Spinal cord (tissue), 9 donors: ENCODE measurements at regions not wholly inside any gene's neighbourhood (a gene's known extent, or its start where the extent isn't known, plus 50 kb on each side); places are given as distances from the start of the nearest gene placed in this dataset.

Experiments used
- DNase-seq, 6 donors: peaks; one replicate each; pipeline versions ENCODE4 v3.0.0 to v3.0.0-alpha.2; 2013 to 2015; ENCODE audit warnings: low spot score in 6 of 6, low read depth in 4 of 6
- H3K27ac ChIP-seq: one replicate; pipeline ENCODE4 v1.5.1; 2013; ENCODE audit warnings: low read depth, low read length, control low read depth
- H3K27me3 ChIP-seq: one replicate; pipeline ENCODE4 v1.6.1; 2013; ENCODE audit warnings: low read length; ENCODE audit not compliant: control insufficient read depth, insufficient read depth
- H3K36me3 ChIP-seq: one replicate; pipeline ENCODE4 v1.6.1; 2013; ENCODE audit warnings: low read length; ENCODE audit not compliant: control insufficient read depth, insufficient read depth
- H3K4me1 ChIP-seq: one replicate; pipeline ENCODE4 v1.6.1; 2013; ENCODE audit warnings: low read length; ENCODE audit not compliant: control insufficient read depth, insufficient read depth
- H3K4me3 ChIP-seq: one replicate; pipeline ENCODE4 v1.5.1; 2013; ENCODE audit warnings: low read depth, low read length, control low read depth
- H3K9me3 ChIP-seq: one replicate; pipeline ENCODE4 v1.6.1; 2013; ENCODE audit warnings: low read length; ENCODE audit not compliant: control insufficient read depth, insufficient read depth
- WGBS: methylation state at CpG from one replicate; pipeline ENCODE4 v1.1.5; 2013; ENCODE audit warnings: missing lambda C conversion rate; ENCODE audit not compliant: insufficient coverage; 5-methylcytosine and 5-hydroxymethylcytosine counted together
- donor health status: healthy.

DNA sequence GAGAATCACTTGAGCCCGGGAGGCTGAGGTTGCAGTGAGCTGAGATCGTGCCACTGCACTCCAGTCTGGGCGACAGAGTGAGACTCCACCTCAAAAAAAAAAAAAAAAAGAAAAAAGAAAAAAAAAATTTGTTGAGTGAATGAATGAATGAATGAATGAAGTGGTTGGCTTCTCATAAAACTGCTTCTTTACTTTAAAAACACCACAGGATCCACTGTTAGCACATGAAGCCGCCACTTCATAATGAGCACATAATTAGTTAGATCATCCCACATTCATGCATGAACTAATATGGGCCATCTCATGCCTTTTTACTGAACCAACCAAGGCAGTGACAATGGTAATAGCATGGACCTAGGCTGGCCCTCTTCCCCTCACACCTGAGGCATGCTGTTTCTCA lies 135.0 kb upstream of the XYLT1 start:
- DNase-seq = no peak
- no peaks in the 10 kb centered on the region for H3K27me3 ChIP-seq
- peaks cover 5% of the 10 kb centered on the region for H3K4me1 ChIP-seq
- H3K36me3 ChIP-seq = no peaks in the 10 kb centered on the region
- H3K27ac ChIP-seq = no peak overlapping the region
- H3K4me3 ChIP-seq = no peak overlapping the region
- WGBS = no CpG with 5 or more reads among the region's 4 CpGs
- no peaks in the 10 kb centered on the region for H3K9me3 ChIP-seq

DNA sequence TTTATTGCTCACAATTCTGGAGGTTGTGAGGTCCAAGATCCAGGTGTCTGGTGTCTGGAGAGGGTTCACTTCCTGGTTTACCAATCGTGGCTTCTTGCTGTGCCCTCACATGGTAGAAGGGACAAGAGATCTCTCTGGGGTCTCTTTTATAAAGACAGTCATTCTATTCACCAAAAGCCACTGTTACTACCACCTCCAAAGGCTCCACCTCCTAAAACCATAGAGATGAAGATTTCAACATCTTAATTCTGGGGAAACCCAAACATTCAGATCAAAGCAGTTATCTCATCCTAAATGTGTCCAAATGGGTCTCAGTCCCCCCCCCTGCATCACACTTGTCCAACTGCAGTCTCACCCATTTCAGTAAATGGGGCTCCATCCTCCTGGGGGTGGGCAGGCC lies 132.9 kb upstream of the XYLT1 start:
- no CpG with 5 or more reads among the region's 1 CpG for WGBS
- no peaks in the 10 kb centered on the region for H3K9me3 ChIP-seq
- H3K36me3 ChIP-seq = no peaks in the 10 kb centered on the region

DNA sequence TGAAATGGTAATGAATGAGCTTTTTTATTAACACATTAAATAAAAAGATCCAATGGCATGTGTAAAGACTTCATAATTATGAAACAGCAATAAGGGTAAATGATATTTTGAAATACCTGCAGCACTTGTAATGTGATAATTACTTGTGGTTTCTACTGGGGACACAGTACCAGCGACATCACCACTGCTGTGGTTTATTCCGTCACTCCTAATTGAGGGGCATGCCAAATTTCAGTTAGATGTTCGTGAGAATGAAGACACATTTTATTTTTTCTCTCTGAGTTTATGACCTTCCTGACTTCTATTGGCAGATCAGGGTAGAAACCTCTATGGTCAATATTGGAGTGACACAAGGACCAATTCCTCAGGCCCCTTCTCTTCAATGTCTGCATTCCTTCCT lies 131.9 kb upstream of the XYLT1 start:
- H3K4me3 ChIP-seq = no peak overlapping the region
- H3K27me3 ChIP-seq = no peaks in the 10 kb centered on the region
- no peaks in the 10 kb centered on the region for H3K9me3 ChIP-seq
- WGBS = 63% methylated on average over 2 of the region's 3 CpGs
- no peaks in the 10 kb centered on the region for H3K36me3 ChIP-seq
- DNase-seq = no peak
- H3K27ac ChIP-seq = no peak overlapping the region
- peaks cover 5% of the 10 kb centered on the region for H3K4me1 ChIP-seq

More for the DNA sequence above, 132.9 kb upstream of the XYLT1 start:
- DNase-seq = no peak
- Histone ChIP-seq H3K27ac (no peak overlapping the region), H3K4me3 (no peak overlapping the region), H3K4me1 (peaks cover 5% of the 10 kb centered on the region), H3K27me3 (no peaks in the 10 kb centered on the region)

DNA sequence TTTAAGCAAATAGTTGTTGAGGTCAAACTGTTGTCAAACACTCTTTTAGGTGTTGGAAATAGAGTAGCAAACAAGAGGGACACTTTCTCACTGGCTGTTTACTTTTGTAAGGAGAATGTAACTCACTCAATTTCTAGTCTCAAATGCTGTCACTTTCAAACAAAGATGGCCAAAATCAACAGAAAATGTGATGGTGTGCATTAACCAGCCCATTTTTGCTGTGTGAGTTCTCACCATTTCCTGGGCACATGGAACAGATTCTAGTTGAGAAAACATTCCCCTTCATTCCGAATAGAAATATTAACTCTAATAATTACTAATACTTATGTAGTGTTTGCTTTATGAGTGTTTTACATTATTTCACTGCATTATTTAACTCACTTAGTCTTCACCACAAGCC lies 128.2 kb upstream of the XYLT1 start:
- WGBS = no CpG with 5 or more reads among the region's 1 CpG
- Histone ChIP-seq H3K36me3 (no peaks in the 10 kb centered on the region), H3K9me3 (no peaks in the 10 kb centered on the region)

DNA sequence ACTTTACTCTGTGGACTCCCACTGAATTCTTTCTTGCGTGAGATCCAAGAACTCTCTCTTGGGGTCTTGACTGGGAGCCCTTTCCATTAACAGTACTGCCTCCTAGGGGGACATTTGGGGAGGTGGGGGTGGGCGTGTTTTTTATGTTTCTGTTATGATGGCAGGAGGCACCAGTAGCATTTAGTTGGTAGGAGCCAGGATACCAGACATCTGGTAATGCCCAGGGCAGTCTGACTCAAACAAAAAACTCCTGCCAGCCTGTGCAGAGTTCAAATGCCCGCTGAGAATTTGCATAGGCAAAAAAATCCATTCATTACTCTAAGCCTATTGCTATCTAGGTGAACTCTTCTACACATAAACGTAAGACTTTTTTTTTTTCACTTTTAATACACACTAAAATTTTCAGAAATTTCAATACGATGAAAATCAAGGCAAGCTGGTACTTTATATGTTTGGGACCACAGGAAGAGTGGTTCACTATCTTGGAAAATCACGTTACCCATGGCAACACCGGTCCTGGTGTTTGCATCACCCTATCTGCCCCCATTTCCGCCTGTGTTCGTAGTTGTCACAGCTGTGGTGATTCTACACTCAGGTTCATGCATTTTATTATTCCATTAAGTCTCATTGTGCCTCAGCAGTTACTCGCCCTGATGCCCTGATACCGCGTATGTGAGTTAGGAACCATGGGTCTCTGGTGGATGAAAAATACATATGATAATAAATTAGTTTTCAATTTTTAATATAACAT lies 121.1 kb upstream of the XYLT1 start:
- H3K4me3 ChIP-seq = no peak overlapping the region
- H3K36me3 ChIP-seq = no peaks in the 10 kb centered on the region
- no peaks in the 10 kb centered on the region for H3K4me1 ChIP-seq
- no peaks in the 10 kb centered on the region for H3K9me3 ChIP-seq
- WGBS = 68% methylated on average over 3 of the region's 12 CpGs
- H3K27ac ChIP-seq = no peak overlapping the region
- peak in 1 of 6 donors; percentile 51 for DNase-seq
- no peaks in the 10 kb centered on the region for H3K27me3 ChIP-seq

More for the DNA sequence above, 128.2 kb upstream of the XYLT1 start:
- Histone ChIP-seq H3K27ac (no peak overlapping the region), H3K4me1 (no peaks in the 10 kb centered on the region), H3K4me3 (no peak overlapping the region), H3K27me3 (no peaks in the 10 kb centered on the region)
- no peak for DNase-seq

DNA sequence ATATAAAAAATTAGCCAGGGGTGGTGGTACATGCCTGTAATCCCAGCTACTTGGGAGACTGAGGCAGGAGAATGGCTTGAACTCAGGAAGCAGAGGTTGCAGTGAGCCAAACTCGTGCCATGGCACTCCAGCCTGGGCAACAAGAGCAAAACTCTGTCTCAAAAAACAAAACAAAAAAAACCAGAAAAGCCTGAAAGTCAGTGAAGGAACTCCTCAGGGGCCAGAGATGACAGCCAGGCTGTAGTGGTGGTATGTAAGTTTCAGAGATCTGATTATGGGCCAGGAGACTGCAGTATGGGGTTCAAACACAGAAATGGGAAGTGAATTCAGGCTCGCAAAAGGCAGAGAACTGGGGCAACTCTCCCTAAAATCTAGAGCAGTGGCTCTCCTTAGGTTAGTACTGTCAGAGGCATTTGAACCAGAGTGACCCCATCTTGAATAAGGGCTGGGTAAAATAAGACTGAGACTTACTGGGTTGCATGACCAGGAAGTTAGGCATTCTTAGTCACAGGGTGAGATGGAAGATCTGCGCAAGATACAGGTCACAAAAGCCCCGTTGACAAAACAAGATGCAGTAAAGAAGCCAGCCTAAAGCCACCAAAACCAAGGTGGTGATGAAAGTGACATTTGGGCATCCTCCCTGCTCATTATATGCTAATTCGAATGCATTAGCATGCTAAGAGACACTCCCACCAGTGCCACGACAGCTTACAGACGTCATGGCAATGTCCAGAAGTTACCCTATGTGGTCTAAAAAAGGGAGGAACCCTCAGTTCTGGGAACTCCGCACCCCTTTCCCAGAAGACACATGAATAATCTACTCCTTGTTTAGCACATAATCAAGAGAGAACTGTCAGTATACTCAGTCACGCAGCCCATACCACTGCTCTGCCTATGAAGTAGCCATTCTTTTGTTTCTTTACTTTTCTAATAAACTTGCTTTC lies 120.2 kb upstream of the XYLT1 start:
- no peaks in the 10 kb centered on the region for H3K4me1 ChIP-seq
- WGBS = 68% methylated on average over 6 of the region's 9 CpGs
- H3K36me3 ChIP-seq = no peaks in the 10 kb centered on the region
- no peak overlapping the region for H3K4me3 ChIP-seq
- no peak overlapping the region for H3K27ac ChIP-seq
- no peaks in the 10 kb centered on the region for H3K27me3 ChIP-seq
- no peak for DNase-seq
- H3K9me3 ChIP-seq = no peaks in the 10 kb centered on the region

DNA sequence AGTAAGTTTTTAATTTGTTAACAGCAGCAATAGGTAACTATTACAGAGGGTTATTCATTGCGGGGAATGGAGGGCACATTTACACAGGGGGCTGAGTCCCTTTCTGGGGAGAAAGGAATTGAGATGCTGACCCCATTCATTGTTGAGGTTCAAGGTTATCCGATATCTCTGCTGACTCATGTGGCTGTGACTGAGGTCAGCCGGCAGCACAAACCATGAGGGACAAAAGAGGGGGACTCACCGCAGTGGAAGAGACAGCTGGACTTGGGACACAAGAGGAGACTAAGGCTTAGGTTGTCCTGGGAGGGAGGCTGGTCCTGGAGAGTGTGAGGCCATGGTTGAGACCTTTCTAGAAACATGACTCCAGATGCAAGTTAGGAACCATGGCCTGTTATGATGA lies 119.1 kb upstream of the XYLT1 start:
- Histone ChIP-seq H3K9me3 (no peaks in the 10 kb centered on the region), H3K36me3 (no peaks in the 10 kb centered on the region), H3K27ac (no peak overlapping the region), H3K4me3 (no peak overlapping the region), H3K4me1 (no peaks in the 10 kb centered on the region), H3K27me3 (no peaks in the 10 kb centered on the region)
- 91% methylated on average over 4 of the region's 4 CpGs for WGBS
- no peak for DNase-seq

DNA sequence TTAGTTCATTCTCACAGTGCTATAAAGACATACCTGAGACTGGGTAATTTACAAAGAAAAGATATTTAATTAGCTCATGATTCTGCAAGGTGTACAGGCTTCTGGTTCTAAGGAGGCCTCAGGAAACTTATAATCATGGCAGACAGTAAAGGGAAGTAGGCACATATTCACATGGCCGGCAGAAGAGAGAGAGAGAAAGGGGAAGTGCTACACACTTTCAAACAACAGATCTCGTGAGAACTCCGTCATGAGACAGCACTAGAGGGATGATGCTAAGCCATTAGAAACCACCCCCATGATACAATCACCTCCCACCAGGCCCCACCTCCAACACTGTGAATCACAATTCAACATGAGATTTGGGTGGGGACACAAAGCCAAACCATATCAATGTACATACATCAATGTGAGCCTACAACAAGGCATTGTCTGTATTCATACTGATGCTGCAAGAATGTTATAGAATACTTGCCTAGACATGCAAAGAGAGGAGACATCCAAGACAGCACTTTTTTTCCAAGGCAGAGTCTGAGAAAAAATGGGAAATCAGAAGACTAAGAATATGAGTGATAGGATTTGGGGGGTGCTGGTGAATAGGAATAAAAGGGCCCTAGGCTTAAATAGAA lies 114.8 kb upstream of the XYLT1 start:
- WGBS = no CpG with 5 or more reads among the region's 3 CpGs
- no peaks in the 10 kb centered on the region for H3K9me3 ChIP-seq
- no peaks in the 10 kb centered on the region for H3K4me1 ChIP-seq
- no peak overlapping the region for H3K27ac ChIP-seq
- H3K4me3 ChIP-seq = no peak overlapping the region
- DNase-seq = no peak
- no peaks in the 10 kb centered on the region for H3K27me3 ChIP-seq
- H3K36me3 ChIP-seq = no peaks in the 10 kb centered on the region

DNA sequence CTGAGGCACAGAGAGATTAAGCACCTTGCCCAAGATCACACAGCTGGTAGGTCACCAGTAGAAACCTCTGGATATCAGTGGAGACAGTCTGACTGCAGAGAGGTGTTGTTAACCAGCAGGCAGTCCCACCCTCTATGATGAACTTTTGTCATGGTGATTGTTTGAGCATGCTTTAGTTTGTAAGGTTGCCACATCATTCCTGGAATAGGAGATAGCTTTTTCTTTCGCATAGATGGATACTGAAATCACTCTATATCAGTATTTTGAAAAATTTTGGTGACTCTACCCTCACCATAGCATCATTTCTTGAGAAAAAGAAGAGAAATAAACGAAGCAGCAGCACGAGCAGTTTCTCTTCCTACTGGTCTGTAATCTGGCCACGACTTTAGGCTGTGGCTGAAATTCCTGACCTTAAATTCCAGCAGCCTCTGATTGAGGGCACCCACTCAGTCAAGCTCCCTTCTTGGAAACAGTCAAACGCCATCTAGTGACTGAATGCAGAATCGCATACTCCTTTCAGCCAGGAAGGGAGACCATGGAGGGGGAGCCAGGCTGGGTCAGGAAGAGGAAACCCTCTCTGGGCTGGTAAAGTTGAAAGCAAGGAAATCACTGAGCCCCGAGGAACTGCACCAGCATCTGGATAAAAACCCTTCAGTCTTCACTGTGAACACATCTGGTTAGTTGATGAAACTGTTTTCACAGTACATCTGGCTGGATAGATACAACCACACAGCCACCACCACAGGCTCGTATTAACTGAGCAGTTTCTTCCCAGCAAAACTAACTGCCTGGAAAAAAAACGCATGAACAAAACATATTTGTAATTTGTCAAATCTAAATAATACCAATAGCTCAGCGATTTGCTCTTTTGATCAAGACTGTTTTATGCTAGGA lies 108.5 kb upstream of the XYLT1 start:
- H3K4me1 ChIP-seq = no peaks in the 10 kb centered on the region
- H3K36me3 ChIP-seq = no peaks in the 10 kb centered on the region
- H3K9me3 ChIP-seq = no peaks in the 10 kb centered on the region
- H3K27ac ChIP-seq = no peak overlapping the region
- H3K27me3 ChIP-seq = no peaks in the 10 kb centered on the region
- H3K4me3 ChIP-seq = no peak overlapping the region
- WGBS = 4% methylated on average over 3 of the region's 10 CpGs
- peak; percentile 28 to 89 (median 64) for DNase-seq
